NCI-H524 treated with DMSO at 0.1 percent for 48 hours (cell line): ENCODE measurements at regions not wholly inside any gene's neighbourhood (a gene's known extent, or its start where the extent isn't known, plus 50 kb on each side); places are given as distances from the start of the nearest gene placed in this dataset.

Experiments used
- DNase-seq: peaks from one replicate; lab custom pipeline; 2025; lab: John Stamatoyannopoulos, UW

GRCh38 chr5:33291216-33292000 lies 149.4 kb upstream of the TARS1 start:
- no peak for DNase-seq

- no peak for DNase-seq
These were observed 143.0 kb upstream of the TARS1 start for GRCh38 chr5:33297760-33298216.

GRCh38 chr5:33299621-33300208 lies 141.1 kb upstream of the TARS1 start:
- no peak for DNase-seq

- no peak for DNase-seq
These were observed 140.5 kb upstream of the TARS1 start for GRCh38 chr5:33300209-33300742.

- DNase-seq: no peak
These were observed 137.1 kb upstream of the TARS1 start for GRCh38 chr5:33303579-33304095.

GRCh38 chr5:33304601-33305000 lies 136.2 kb upstream of the TARS1 start:
- DNase-seq: no peak

GRCh38 chr5:33305572-33305971 lies 135.2 kb upstream of the TARS1 start:
- DNase-seq: no peak

- DNase-seq: no peak
These were observed 134.0 kb upstream of the TARS1 start for GRCh38 chr5:33306758-33307157.

- no peak for DNase-seq
These were observed 132.2 kb upstream of the TARS1 start for GRCh38 chr5:33308586-33308985.

GRCh38 chr5:33309068-33309467 lies 131.7 kb upstream of the TARS1 start:
- DNase-seq: no peak

GRCh38 chr5:33309536-33310345 lies 131.0 kb upstream of the TARS1 start:
- DNase-seq: no peak

- DNase-seq: no peak
These were observed 130.3 kb upstream of the TARS1 start for GRCh38 chr5:33310451-33310850.

- DNase-seq: no peak
These were observed 128.9 kb upstream of the TARS1 start for GRCh38 chr5:33311893-33312292.

- DNase-seq: no peak
These were observed 127.9 kb upstream of the TARS1 start for GRCh38 chr5:33312571-33313549.

- no peak for DNase-seq
These were observed 125.6 kb upstream of the TARS1 start for GRCh38 chr5:33315189-33315588.

GRCh38 chr5:33316773-33317172 lies 124.0 kb upstream of the TARS1 start:
- no peak for DNase-seq

- DNase-seq: no peak
These were observed 123.5 kb upstream of the TARS1 start for GRCh38 chr5:33317271-33317670.

GRCh38 chr5:33319151-33319550 lies 121.6 kb upstream of the TARS1 start:
- no peak for DNase-seq

- DNase-seq: no peak
These were observed 120.9 kb upstream of the TARS1 start for GRCh38 chr5:33319841-33320240.

GRCh38 chr5:33321026-33321425 lies 119.7 kb upstream of the TARS1 start:
- DNase-seq: no peak

- no peak for DNase-seq
These were observed 118.1 kb upstream of the TARS1 start for GRCh38 chr5:33322632-33323031.
